Right hindlimb (tissue), 1 donor: ENCODE measurements at regions not wholly inside any gene's neighbourhood (a gene's known extent, or its start where the extent isn't known, plus 50 kb on each side); places are given as distances from the start of the nearest gene placed in this dataset.
A peak's percentile ranks its signal among the peaks of the same experiment; 100 is the strongest.

Experiments used
- DNase-seq: peaks from one replicate; pipeline ENCODE4 v3.0.0-alpha.2; 2018

DNA sequence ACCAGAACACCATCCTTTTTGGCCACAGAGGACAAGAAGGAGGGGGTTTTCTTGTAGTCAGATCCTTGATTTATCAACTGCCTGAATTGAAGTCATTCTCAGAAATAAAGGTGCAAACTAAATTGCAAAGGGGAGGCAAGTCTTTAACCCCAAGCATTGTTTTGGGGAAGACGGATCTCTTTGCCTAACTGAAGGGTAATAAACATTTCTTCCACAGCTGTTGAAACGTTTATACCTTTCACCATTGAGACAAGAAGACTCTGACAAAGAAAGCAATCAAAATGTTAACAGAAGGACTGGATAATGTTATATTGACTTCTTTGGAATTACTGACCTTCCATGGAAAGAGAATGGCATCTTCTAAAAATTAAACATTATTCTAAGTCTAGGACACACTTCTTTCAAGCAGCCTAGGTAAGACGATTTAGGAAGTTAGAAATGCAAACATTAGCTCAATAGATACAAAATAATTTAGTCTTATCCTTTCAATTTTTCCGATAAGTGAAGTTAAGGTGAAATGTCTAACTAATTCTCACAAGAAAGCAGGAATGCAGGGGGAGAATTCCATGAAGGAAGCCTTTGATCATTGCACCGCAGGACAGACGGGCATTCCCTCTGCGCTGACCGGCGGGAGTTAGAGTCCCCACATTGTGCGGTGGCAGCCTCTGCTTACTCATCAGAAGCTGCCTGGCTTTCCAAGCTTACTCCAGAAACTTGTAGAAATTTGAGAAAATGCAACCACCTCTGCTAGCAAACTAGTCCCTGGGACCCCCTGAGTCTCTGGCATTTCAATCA lies 69.4 kb upstream of the COPS8 start:
- DNase-seq: no peak

DNA sequence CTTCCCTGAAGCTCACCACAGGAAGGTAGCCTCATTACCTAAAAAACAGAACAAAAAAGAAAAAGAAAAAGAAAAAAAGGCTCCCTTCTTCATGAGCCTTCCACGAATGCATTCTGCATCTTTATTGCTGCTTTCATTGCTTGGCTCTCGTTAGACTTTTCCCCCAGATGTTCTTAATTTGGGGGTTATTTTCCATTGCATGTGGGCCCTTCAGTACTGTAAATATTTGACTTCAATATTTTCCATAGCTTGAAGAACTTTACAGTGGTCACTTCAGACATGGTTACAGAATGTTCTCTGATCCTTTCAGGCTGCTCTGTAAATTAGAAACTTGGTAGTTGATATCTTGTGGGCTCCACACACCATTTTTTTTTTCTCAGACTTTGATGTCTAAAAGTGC lies 65.6 kb upstream of the COPS8 start:
- DNase-seq: no peak

DNA sequence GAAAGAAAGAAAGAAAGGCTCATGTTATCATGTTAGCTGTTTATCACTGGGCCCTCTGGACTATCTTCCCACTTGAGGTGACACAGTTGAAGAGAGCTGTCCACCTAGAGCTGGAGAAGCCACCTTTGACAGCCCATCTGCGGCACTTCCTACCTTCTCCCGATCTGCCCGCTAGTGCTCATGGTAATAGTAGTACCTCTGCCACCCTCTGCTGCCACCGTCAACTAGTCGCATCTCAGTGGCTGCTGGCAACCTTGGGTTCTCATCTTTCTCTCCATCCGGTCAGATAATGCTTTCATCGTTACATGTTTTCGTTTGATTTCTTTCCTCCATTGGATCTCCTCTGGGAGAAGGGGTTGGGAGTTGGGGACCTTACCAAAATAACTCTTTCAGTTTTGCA lies 63.2 kb upstream of the COPS8 start:
- no peak for DNase-seq

DNA sequence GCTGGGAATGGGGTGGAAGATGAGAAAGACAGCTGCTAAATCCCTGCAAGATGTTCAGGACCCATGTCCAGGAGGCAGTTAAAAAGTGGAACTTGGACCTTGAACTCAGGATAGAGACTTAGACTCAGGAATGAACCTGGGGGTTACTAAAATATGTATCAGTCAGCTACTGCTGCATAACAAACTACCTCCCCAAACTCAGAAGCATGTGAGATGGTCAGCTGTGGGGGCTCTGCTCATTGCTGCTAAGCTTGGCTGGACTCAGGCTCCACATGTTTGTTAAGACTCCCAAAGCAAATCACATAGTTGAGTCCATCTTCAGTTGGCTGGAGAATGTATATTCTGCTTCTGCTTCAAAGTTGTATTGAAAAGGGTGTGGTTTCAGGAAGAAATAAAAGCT lies 61.4 kb upstream of the COPS8 start:
- DNase-seq: no peak

DNA sequence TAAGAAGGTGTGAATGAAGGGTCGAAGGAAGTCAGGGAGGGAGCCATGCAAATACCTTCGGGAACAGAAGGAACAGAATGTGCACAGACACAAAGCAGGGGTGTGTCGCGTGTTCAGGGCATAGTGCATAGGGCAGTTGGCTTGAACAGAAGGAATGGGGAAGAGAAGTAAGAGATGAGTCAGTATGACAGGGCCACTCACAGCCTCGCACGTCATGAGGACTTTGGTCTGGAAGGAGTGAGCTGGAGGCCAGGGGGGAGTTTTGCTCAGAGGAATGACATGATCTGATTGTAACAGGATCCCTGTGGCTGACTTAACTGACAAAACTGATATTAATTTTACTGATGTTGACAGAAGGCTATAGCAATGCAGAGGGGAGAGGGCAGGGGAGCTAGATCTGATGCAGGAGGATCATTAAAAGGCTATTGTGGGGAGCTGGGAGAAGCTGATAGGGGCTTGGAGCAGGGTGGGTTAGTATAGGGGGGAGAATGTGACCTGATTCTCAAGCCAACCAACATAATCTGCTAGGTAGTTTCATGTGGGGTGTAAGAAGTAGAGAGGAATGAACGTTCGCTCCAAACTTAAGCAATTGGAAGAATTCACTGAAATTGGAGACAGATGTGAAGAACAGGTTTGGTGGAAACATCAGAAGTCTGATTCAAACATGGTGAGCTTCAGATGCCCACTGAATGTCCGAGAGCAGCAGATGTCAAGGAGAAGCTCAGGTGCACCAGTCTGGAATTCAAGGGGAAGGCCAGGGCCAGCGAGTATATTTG lies 60.4 kb upstream of the COPS8 start:
- peak; percentile 35 for DNase-seq

DNA sequence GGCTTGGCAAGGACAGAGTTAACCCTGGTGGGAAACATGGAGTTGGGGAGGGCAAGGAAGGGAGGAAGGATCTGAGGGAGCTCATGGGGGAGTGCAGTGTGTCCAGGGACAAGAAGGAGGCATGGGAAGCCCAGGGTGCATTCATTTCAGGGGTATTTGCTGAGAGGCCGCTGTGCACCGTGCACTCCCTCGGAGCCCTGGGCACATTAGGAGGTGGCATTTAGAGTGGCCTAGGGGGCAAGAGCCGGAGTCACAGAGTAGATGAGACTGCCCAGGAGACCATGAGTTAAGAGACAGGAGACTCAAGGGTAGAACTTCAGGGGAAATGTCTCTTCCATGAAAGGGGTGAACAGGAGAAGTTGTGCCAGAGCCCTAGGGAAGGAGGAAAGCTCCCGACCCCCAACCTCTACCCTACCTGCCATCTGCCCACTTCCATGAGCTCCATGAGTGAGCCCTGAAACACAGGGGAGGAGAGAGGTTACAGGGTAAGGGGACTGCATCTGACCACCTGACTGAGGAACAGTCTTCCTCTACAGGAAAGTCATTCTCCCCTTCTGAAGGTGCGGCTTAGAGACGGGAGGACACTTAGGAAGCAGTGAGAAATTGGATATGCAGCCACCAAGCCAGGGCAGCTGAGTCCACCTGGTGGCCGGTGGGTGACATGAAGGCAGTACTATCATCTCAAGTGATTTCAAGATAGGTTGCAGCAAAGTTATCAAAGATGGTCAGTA lies 58.5 kb upstream of the COPS8 start:
- peak; percentile 78 for DNase-seq

DNA sequence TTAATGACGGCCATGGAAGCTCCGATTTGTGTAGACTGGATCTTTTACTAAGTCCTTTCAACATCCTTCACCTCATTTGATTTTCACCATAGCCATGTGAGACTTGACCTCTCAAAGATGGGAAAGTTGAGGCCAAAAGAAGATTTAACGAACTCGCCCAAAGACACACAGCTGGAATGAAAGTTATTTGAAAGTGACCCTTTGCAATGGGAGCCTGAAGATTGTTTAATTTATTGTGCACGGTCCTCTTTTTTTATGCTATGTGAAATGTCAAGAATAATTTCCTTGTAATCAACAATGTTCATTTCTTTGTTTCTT lies 58.0 kb upstream of the COPS8 start:
- no peak for DNase-seq

DNA sequence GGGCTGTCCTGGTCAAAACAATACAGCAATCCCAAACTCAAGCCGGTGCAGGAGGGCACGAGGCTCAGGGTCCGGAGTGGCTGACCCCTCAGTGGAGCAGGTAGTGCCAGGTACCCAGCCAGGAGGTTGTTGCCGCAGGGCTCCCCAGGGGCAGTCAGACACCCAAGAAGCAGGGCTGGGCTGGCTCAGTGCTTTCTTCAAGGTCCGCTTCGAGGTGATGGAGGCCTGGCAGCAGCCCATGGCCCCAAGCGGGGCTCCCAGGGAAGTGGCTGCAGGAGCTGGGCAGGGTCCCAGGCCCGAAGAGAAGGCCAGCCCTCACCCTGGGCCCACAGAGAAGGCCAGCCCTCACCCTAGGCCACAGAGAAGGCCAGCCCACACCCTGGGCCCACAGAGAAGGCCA lies 55.3 kb upstream of the COPS8 start:
- DNase-seq: no peak

DNA sequence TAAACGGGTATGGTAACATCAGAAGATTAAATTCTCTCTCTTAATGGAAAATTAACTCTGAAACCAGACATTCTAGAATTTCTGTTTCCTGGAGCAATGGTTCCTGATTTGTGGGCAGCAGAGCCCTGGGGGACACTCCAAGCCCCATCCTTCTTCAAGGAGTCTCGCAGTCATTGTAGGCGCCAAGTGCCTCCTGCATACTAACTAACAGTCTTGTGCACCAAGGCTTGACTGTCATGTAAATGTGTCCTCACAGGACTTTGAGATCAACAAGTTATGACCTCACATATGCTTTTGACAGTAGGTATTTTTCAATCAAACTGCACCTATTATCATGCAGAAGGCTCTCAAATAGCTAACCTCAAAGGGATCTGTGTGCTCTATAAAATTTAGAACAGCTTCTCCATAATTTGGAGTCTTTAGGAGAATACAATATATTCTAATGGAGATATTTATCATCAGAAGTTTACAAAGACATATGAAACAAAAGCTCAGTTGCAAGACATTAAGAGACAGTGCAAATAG lies 52.1 kb upstream of the COPS8 start:
- DNase-seq: no peak

DNA sequence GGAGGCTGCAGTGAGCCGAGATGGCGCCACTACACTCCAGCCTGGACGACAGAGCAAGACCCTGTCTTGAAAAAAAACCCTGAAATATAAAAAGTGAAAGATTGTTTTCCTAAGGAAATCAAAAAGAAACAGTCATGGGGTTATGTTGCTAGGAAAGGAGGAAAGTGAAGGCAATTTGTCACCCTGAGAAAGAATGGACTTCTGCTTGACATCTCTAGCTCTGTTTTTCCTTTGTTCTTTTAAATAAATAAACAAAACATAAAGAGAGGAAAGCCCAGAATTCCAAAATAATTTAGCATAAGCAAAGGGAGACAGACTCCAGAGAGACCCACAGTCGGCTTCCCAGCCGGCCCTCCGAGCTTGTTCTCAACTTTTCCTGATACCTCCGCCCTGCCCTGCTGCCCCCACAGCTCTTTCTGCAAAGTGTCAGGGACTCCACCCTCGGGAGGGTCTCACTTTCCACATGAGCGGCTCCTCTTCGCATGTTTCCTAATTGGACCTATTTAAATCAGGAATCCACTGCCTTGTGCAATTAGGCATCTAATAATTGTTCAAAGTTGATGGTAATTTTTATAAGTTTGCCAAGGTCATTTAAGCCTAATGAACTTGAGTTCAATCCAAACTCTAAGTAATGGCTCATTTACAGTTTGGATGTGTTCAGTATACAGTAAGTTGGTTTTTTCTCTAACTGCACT lies 49.8 kb upstream of the COPS8 start:
- no peak for DNase-seq
